Keratinocyte (primary cell): ENCODE measurements at regions not wholly inside any gene's neighbourhood (a gene's known extent, or its start where the extent isn't known, plus 50 kb on each side); places are given as distances from the start of the nearest gene placed in this dataset.

Experiments used
- DNase-seq: peaks from one replicate; pipeline ENCODE4 v3.0.0-alpha.2; 2011; ENCODE audit warnings: low read depth, missing footprints, low spot score
- FAIRE-seq: peaks from 2 replicates; lab custom pipeline; 2011; peaks lifted over from hg19 to GRCh38; lab: Jason Lieb, UNC
- H2AFZ ChIP-seq: 2 replicates; pipeline ENCODE4 v1.6.0; 2012; ENCODE audit warnings: low read length, control low read depth, inconsistent platforms; ENCODE audit not compliant: control insufficient read depth
- H3K27ac ChIP-seq: 2 replicates; pipeline ENCODE4 v1.5.1; 2011; ENCODE audit warnings: low read length; ENCODE audit not compliant: control insufficient read depth, insufficient read depth
- H3K27me3 ChIP-seq: 3 replicates; pipeline ENCODE4 v1.6.0; 2011; ENCODE audit warnings: low read length; ENCODE audit not compliant: control insufficient read depth, insufficient read depth; ENCODE audit errors: extremely low read depth
- H3K36me3 ChIP-seq, 2 experiments: 2 replicates in 1 of 2; 3 replicates in 1 of 2; pipeline ENCODE4 v1.5.1; 2011; ENCODE audit warnings: low read length in 2 of 2, mild to moderate bottlenecking in 1 of 2; ENCODE audit not compliant: control insufficient read depth in 2 of 2, insufficient read depth in 2 of 2; ENCODE audit errors: extremely low read depth in 1 of 2
- H3K4me1 ChIP-seq: 3 replicates; pipeline ENCODE4 v1.5.1; 2011; ENCODE audit warnings: low read length; ENCODE audit not compliant: control insufficient read depth, insufficient read depth; ENCODE audit errors: extremely low read depth
- H3K4me2 ChIP-seq: 3 replicates; pipeline ENCODE4 v1.6.0; 2011; ENCODE audit warnings: low read depth, low read length; ENCODE audit not compliant: control insufficient read depth, insufficient read depth; ENCODE audit errors: extremely low read depth
- H3K4me3 ChIP-seq, 3 experiments: fragments of 200-600 bp in 1 of 3; sonication (generic) in 1 of 3; 2 replicates in 2 of 3; 3 replicates in 1 of 3; pipeline ENCODE4 v1.5.1; 2011 to 2016; ENCODE audit warnings: low read length in 3 of 3, mild to moderate bottlenecking in 3 of 3, control low read depth in 2 of 3, inconsistent platforms in 1 of 3, low read depth in 1 of 3, mixed read lengths in 1 of 3, mixed run types in 1 of 3, moderate library complexity in 1 of 3; ENCODE audit not compliant: control insufficient read depth in 2 of 3, insufficient read depth in 2 of 3; ENCODE audit errors: extremely low read depth in 1 of 3
- H3K79me2 ChIP-seq: 2 replicates; pipeline ENCODE4 v1.6.0; 2012; ENCODE audit warnings: low read length; ENCODE audit not compliant: control insufficient read depth, insufficient read depth
- H3K9ac ChIP-seq: 3 replicates; pipeline ENCODE4 v1.6.0; 2011; ENCODE audit warnings: low read length; ENCODE audit not compliant: control insufficient read depth, insufficient read depth; ENCODE audit errors: extremely low read depth
- H3K9me1 ChIP-seq: 3 replicates; pipeline ENCODE4 v1.6.0; 2011; ENCODE audit warnings: low read length; ENCODE audit not compliant: control insufficient read depth, insufficient read depth; ENCODE audit errors: extremely low read depth
- H3K9me3 ChIP-seq: 2 replicates; pipeline ENCODE4 v1.5.1; 2012; ENCODE audit warnings: low read depth, low read length; ENCODE audit not compliant: control insufficient read depth
- H4K20me1 ChIP-seq: 3 replicates; pipeline ENCODE4 v1.6.0; 2011; ENCODE audit warnings: low read length; ENCODE audit not compliant: control insufficient read depth, insufficient read depth; ENCODE audit errors: extremely low read depth
- CTCF ChIP-seq, 3 experiments: IDR thresholded peaks in 1 of 3; conservative IDR thresholded peaks in 1 of 3; optimal IDR thresholded peaks in 1 of 3; 2 replicates in 2 of 3; 3 replicates in 1 of 3; pipeline versions ENCODE3 to v1.5.1; 2011; ENCODE audit warnings: low read length in 3 of 3, mild to moderate bottlenecking in 3 of 3, moderate library complexity in 2 of 3, control low read depth in 1 of 3, inconsistent platforms in 1 of 3; ENCODE audit not compliant: insufficient read depth in 2 of 3; ENCODE audit errors: extremely low read depth in 1 of 3
- EZH2 ChIP-seq: IDR thresholded peaks from one replicate; pipeline ENCODE4 v1.6.1; 2012; ENCODE audit warnings: inconsistent platforms, mild to moderate bottlenecking, low read length, moderate library complexity
- dilution Hi-C: fragments of 300-500 bp; cut with MboI; formaldehyde crosslinking; loops from one replicate; pipeline ENCODE4 v1.7.0; 2020; ENCODE audit warnings: low sequenced_read_pairs; ENCODE audit not compliant: extremely low pct_ligation_motif_present

GRCh38 chr4:37763831-37764230, 62.7 kb upstream of the PGM2 start:
- Histone ChIP-seq H3K9ac (no peak overlapping the region), H4K20me1 (no peaks in the 10 kb centered on the region), H3K4me1 (peaks cover 25% of the 10 kb centered on the region), H3K27ac (no peak overlapping the region), H3K4me2 (no peak overlapping the region), H3K79me2 (no peaks in the 10 kb centered on the region), H3K9me3 (no peaks in the 10 kb centered on the region), H3K27me3 (no peaks in the 10 kb centered on the region), H3K4me3 (no peak overlapping the region), H3K36me3 (no peaks in the 10 kb centered on the region), H3K9me1 (no peaks in the 10 kb centered on the region), H2AFZ (no peak overlapping the region)
- dilution Hi-C loops = no loop called here
- TF ChIP-seq EZH2 (no peak), CTCF (optimal IDR thresholded peaks at IDR 0.05 in 1 of 3, IDR thresholded peaks at IDR 0.05 in 1 of 3, conservative IDR thresholded peaks at IDR 0.05 in 1 of 3; ENCODE audit: extremely low read depth in 1 of 3, insufficient read depth in 2 of 3, low read length in 3 of 3) (no peak)
- FAIRE-seq = no peak
- DNase-seq = no peak

GRCh38 chr4:37762991-37763368, 63.5 kb upstream of the PGM2 start:
- Histone ChIP-seq H3K27me3 (no peaks in the 10 kb centered on the region), H3K36me3 (no peaks in the 10 kb centered on the region), H3K9ac (no peak overlapping the region), H2AFZ (peak overlapping the region; percentile 41), H3K27ac (peak overlapping the region; percentile 84), H3K4me1 (peaks cover 32% of the 10 kb centered on the region), H3K9me1 (no peaks in the 10 kb centered on the region), H3K4me2 (peak overlapping the region; percentile 76), H3K79me2 (no peaks in the 10 kb centered on the region), H3K9me3 (no peaks in the 10 kb centered on the region), H4K20me1 (no peaks in the 10 kb centered on the region), H3K4me3 (no peak overlapping the region)
- FAIRE-seq = no peak
- no peak for DNase-seq
- TF ChIP-seq EZH2 = no peak
- TF ChIP-seq CTCF (optimal IDR thresholded peaks at IDR 0.05 in 1 of 3, IDR thresholded peaks at IDR 0.05 in 1 of 3, conservative IDR thresholded peaks at IDR 0.05 in 1 of 3; ENCODE audit: extremely low read depth in 1 of 3, insufficient read depth in 2 of 3, low read length in 3 of 3) = no peak
- dilution Hi-C loops = no loop called here
